ENCODE measurements at regions not wholly inside any gene's neighbourhood (a gene's known extent, or its start where the extent isn't known, plus 50 kb on each side); places are given as distances from the start of the nearest gene placed in this dataset.

DNA sequence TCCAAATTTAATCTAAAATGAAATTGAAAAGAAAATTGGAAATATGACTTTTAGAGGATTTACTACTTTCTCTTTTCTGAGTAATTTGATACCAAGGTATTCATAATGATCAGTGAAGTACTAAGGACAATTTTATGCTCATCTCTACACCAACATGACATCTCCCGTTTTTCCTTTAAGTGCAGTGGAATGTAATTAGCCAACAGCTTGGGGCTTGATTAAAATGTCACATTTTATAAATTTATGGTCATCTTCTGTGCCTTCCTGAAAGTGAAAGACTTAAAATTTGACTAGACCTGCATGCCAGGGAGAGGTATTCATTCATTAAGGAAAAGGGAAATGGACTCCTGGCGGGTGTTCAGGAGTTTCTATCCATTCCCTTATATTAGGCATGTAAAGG lies 228.2 kb upstream of the CNTN3 start:
- TF ChIP-seq, protein P1, sequence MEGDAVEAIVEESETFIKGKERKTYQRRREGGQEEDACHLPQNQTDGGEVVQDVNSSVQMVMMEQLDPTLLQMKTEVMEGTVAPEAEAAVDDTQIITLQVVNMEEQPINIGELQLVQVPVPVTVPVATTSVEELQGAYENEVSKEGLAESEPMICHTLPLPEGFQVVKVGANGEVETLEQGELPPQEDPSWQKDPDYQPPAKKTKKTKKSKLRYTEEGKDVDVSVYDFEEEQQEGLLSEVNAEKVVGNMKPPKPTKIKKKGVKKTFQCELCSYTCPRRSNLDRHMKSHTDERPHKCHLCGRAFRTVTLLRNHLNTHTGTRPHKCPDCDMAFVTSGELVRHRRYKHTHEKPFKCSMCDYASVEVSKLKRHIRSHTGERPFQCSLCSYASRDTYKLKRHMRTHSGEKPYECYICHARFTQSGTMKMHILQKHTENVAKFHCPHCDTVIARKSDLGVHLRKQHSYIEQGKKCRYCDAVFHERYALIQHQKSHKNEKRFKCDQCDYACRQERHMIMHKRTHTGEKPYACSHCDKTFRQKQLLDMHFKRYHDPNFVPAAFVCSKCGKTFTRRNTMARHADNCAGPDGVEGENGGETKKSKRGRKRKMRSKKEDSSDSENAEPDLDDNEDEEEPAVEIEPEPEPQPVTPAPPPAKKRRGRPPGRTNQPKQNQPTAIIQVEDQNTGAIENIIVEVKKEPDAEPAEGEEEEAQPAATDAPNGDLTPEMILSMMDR (IDR thresholded peaks at IDR 0.05): no peak
- no peak for TF ChIP-seq POLR2A (IDR thresholded peaks at IDR 0.05)
